Osteocyte (in vitro differentiated cells): ENCODE measurements at regions not wholly inside any gene's neighbourhood (a gene's known extent, or its start where the extent isn't known, plus 50 kb on each side); places are given as distances from the start of the nearest gene placed in this dataset.

Experiments used
- DNase-seq: peaks from one replicate; pipeline ENCODE4 v3.0.0; 2021; ENCODE audit warnings: mixed read lengths; ENCODE audit not compliant: unreplicated experiment; ENCODE audit errors: extremely low spot score
- H3K27ac Mint-ChIP-seq: one replicate; pipeline ENCODE4 v1.8.0; 2021; ENCODE audit warnings: mild to moderate bottlenecking, mixed read lengths; ENCODE audit not compliant: unreplicated experiment
- H3K27me3 Mint-ChIP-seq: one replicate; pipeline ENCODE4 v1.8.0; 2021; ENCODE audit warnings: mixed read lengths; ENCODE audit not compliant: unreplicated experiment
- H3K36me3 Mint-ChIP-seq: one replicate; pipeline ENCODE4 v1.8.0; 2021; ENCODE audit warnings: mixed read lengths; ENCODE audit not compliant: unreplicated experiment
- H3K4me1 Mint-ChIP-seq: one replicate; pipeline ENCODE4 v1.8.0; 2021; ENCODE audit warnings: mixed read lengths; ENCODE audit not compliant: unreplicated experiment
- H3K4me3 Mint-ChIP-seq: one replicate; pipeline ENCODE4 v1.8.0; 2021; ENCODE audit warnings: mild to moderate bottlenecking, moderate library complexity, mixed read lengths; ENCODE audit not compliant: unreplicated experiment
- H3K9me3 Mint-ChIP-seq: one replicate; pipeline ENCODE4 v1.8.0; 2021; ENCODE audit warnings: mixed read lengths; ENCODE audit not compliant: unreplicated experiment
- TF ChIP-seq, protein P1 (sequence below): fragments of 200-600 bp; sonication (generic); IDR thresholded peaks from 2 replicates; pipeline ENCODE4 v1.5.0; 2021; ENCODE audit warnings: antibody characterized with exemption, mild to moderate bottlenecking, moderate library complexity

DNA sequence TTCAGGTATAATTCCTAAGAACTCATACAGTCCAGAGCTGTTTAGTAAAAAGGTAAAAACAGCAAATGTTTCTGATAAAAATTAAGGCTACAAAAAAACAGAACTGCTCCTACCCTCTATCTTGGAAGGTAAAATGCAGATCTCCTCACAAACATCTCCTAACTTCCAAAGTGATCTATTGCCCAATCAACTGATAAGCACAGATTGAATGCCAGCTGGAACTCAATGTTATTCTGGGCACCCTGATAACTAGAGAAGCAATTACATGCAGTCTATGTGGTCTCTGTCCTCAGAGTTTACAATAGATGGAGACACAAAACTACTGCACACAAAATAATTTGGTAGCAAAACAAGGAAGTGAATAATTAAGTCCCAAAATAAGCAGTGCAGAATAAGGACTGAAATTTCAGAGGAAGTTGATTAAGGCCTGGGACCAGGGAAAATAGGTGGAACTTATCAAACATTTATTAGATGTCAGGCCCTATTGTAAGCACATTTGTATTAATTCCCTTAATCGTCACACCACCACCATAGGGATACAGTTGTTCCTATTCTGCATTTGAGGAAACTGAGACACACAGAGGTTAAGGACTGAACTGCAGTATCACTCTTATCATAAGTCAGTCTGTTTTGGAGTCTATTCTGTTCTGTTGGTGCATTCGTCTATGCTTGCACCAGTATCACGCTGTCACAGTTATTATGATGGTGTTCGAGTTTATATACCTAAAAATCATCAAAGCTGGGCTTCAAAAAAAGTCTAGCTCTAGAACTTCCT lies 102.2 kb upstream of the TARS1 start:
- Mint-ChIP-seq H3K27ac (no peak overlapping the region), H3K4me1 (peaks cover 41% of the 10 kb centered on the region), H3K27me3 (no peaks in the 10 kb centered on the region), H3K36me3 (no peaks in the 10 kb centered on the region), H3K4me3 (no peak overlapping the region), H3K9me3 (no peaks in the 10 kb centered on the region)
- TF ChIP-seq, protein P1, sequence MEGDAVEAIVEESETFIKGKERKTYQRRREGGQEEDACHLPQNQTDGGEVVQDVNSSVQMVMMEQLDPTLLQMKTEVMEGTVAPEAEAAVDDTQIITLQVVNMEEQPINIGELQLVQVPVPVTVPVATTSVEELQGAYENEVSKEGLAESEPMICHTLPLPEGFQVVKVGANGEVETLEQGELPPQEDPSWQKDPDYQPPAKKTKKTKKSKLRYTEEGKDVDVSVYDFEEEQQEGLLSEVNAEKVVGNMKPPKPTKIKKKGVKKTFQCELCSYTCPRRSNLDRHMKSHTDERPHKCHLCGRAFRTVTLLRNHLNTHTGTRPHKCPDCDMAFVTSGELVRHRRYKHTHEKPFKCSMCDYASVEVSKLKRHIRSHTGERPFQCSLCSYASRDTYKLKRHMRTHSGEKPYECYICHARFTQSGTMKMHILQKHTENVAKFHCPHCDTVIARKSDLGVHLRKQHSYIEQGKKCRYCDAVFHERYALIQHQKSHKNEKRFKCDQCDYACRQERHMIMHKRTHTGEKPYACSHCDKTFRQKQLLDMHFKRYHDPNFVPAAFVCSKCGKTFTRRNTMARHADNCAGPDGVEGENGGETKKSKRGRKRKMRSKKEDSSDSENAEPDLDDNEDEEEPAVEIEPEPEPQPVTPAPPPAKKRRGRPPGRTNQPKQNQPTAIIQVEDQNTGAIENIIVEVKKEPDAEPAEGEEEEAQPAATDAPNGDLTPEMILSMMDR = no peak
- no peak for DNase-seq

DNA sequence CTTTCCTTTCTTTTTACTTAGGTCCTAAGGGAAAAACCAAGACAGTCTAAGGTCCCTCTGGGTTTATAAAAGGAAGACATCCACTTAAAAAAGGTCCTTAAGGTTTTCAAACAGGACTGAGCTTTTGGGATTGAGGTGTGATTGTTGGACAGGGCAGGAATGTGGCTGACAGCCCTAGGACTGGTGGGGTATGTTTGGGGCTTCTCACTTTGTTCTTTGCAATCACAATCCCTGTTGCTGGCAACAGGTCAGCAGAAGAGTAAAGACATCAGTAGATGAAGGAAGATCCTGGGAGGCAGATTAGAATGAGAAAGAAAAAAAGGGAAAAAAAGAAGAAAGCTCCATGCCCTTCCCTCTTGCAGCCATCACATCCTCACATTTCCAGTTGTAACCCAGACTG lies 101.4 kb upstream of the TARS1 start:
- Mint-ChIP-seq H3K36me3 (no peaks in the 10 kb centered on the region), H3K27ac (no peak overlapping the region)

DNA sequence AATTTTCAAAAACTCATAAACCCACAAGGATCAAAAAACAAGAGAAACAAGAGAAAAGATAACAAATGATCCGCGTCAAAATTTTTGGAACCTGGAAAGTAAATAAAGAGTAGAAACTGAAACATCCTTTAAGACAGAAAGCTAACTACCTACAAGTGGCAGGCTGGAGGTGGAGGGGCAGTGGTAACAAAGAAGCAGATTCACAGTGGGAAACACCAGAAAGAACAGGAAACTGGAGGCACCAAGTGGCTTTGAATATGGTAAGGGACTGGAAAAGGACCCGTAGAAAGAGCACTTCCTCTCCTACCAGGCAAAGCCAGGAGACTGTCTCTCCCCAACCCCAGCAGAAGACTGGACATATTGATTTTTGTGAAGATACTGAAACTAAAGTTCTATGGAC lies 100.6 kb upstream of the TARS1 start:
- Mint-ChIP-seq H3K4me1 (peaks cover 55% of the 10 kb centered on the region), H3K4me3 (no peak overlapping the region), H3K36me3 (no peaks in the 10 kb centered on the region)

More for the DNA sequence above, 101.4 kb upstream of the TARS1 start:
- Mint-ChIP-seq H3K4me1 (peaks cover 50% of the 10 kb centered on the region), H3K4me3 (no peak overlapping the region), H3K9me3 (no peaks in the 10 kb centered on the region), H3K27me3 (no peaks in the 10 kb centered on the region)
- TF ChIP-seq, protein P1 = no peak
- DNase-seq = no peak

DNA sequence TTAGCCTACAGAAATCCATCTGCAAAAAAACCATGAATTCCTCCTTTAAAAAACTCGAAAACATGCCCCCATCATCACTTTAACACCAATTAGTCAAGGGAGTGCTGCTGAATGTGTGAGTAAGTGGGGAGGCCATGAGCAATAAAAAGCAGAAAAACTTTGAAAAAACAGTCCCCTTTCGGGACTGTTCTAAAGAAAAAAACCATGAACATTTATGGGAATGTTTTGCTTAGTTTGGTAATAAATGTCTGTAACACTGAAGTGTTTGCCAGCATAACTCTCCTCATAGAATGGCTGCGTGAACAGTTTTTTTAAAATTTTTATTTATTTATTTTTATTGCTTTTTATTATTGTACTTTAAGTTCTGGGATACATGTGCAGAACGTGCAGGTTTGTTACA lies 99.4 kb upstream of the TARS1 start:
- peaks cover 62% of the 10 kb centered on the region for H3K4me1 Mint-ChIP-seq
- H3K27me3 Mint-ChIP-seq = no peaks in the 10 kb centered on the region

More for the DNA sequence above, 100.6 kb upstream of the TARS1 start:
- no peaks in the 10 kb centered on the region for H3K27me3 Mint-ChIP-seq
- DNase-seq = no peak
- TF ChIP-seq, protein P1 = no peak
- H3K27ac Mint-ChIP-seq = peak overlapping the region; percentile 0
- H3K9me3 Mint-ChIP-seq = no peaks in the 10 kb centered on the region

DNA sequence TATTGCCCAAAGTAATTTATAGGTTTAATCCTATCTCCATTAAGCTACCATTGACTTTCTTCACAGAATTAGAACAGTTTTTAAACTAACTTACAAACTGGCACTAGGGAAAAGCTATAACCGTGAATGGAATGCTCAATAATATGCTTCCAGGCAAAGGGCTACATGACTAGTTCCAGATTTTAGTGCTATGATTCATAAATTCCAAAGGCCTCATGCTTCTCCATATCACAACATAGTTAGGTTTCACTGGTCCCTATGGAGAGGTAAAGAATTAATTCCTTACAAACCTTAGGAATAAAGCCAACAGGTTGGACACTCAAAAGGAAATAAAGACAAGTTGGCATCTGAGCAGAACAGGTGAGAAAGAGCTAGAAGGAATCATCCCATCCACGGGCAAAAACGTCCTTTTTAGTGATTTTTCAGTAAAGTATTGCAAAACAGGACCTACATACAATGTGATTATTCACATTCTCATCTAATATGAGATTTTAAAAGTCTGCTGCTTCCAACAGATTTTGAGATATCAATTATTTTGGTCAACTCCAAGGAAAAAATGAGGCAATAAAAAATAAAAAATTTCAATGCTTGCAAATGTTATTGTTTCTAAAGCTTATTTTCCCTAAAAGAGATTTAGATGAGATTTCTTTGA lies 97.0 kb upstream of the TARS1 start:
- Mint-ChIP-seq H3K4me1 (peaks cover 55% of the 10 kb centered on the region), H3K27me3 (no peaks in the 10 kb centered on the region), H3K9me3 (no peaks in the 10 kb centered on the region), H3K36me3 (no peaks in the 10 kb centered on the region), H3K4me3 (peak overlapping the region; percentile 17), H3K27ac (peak overlapping the region; percentile 86)
- no peak for DNase-seq
- TF ChIP-seq, protein P1 = no peak

More for the DNA sequence above, 99.4 kb upstream of the TARS1 start:
- Mint-ChIP-seq H3K4me3 (no peak overlapping the region), H3K27ac (no peak overlapping the region), H3K9me3 (no peaks in the 10 kb centered on the region), H3K36me3 (no peaks in the 10 kb centered on the region)
- TF ChIP-seq, protein P1 = no peak
- DNase-seq = no peak
